HCT116 (cell line): ENCODE measurements at regions not wholly inside any gene's neighbourhood (a gene's known extent, or its start where the extent isn't known, plus 50 kb on each side); places are given as distances from the start of the nearest gene placed in this dataset.

Experiments
- CTCF ChIP-seq, 3 experiments: fragments of 200-600 bp in 1 of 3; sonication (generic) in 1 of 3; IDR thresholded peaks in 2 of 3; conservative IDR thresholded peaks in 1 of 3; 2 replicates each; pipeline ENCODE4 v1.5.1; 2012 to 2017; ENCODE audit warnings: low read depth in 2 of 3, low read length in 2 of 3, antibody characterized with exemption in 1 of 3, borderline replicate concordance in 1 of 3, control low read depth in 1 of 3, mild to moderate bottlenecking in 1 of 3, mixed read lengths in 1 of 3, mixed run types in 1 of 3, moderate library complexity in 1 of 3; ENCODE audit not compliant: insufficient read depth in 1 of 3
- POLR2AphosphoS5 ChIP-seq: IDR thresholded peaks from 2 replicates; pipeline ENCODE4 v1.6.1; 2011; ENCODE audit warnings: mild to moderate bottlenecking, low read depth, low read length, moderate library complexity
- SP1 ChIP-seq: IDR thresholded peaks from 2 replicates; pipeline ENCODE4 v1.6.1; 2012; ENCODE audit warnings: low read depth
- TCF7L2 ChIP-seq: IDR thresholded peaks from 2 replicates; pipeline ENCODE4 v1.7.0; 2011; ENCODE audit warnings: borderline replicate concordance, inconsistent platforms; ENCODE audit not compliant: insufficient read depth, insufficient read length; ENCODE audit errors: extremely low read depth
- ZNF274 ChIP-seq: fragments of 200-500 bp; sonication (Bioruptor generic); IDR thresholded peaks from 2 replicates; pipeline ENCODE4 v1.6.1; 2014; ENCODE audit warnings: mild to moderate bottlenecking, low read depth, low read length, inconsistent platforms

DNA sequence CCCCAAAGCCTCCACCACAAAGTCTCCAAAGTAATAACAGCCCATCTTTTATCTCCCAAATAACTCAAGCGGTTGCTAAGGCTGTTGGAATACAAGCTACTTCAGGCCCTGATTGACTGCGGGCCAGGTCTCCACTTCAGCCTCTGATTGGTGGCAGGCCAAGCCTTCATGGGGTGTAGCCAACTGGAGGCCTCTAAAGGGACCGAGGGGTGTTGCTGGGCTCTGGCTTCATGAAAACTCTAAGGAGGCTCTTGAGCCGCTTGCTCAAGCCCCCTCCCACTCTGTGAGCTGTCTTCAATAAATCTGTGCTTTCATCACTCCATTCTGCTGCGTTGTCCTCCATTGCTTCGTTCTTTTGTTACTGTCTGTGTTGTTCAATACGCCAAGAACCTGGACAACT is 487.2 kb downstream of the XYLT1 start:
- TF ChIP-seq CTCF (IDR thresholded peaks at IDR 0.05 in 2 of 3, conservative IDR thresholded peaks at IDR 0.05 in 1 of 3; ENCODE audit: borderline replicate concordance in 1 of 3, insufficient read depth in 1 of 3, low read depth in 2 of 3, low read length in 2 of 3) (no peak), SP1 (no peak), TCF7L2 (no peak), POLR2AphosphoS5 (no peak), ZNF274 (no peak)
